ENCODE measurements at regions not wholly inside any gene's neighbourhood (a gene's known extent, or its start where the extent isn't known, plus 50 kb on each side); places are given as distances from the start of the nearest gene placed in this dataset.

- TF ChIP-seq YY1 (IDR thresholded peaks at IDR 0.05; ENCODE audit: insufficient read depth, insufficient read length) (no peak), ZNF274 (IDR thresholded peaks at IDR 0.05; ENCODE audit: low read depth, low read length) (no peak), SUZ12 (IDR thresholded peaks at IDR 0.05; ENCODE audit: extremely low read depth, insufficient read depth, insufficient read length) (no peak)
These were observed 90.9 kb upstream of the GRAMD1B start for GRCh38 chr11:123338997-123339752.

Data from NT2/D1 (cell line).